NCI-H2171 treated with DMSO at 0.1 percent for 48 hours (cell line): ENCODE measurements at regions not wholly inside any gene's neighbourhood (a gene's known extent, or its start where the extent isn't known, plus 50 kb on each side); places are given as distances from the start of the nearest gene placed in this dataset.
"Not testable (repeated sequence)": the region's sequence is repeated elsewhere in the genome, so short reads cannot be mapped to it uniquely, and the experiment has no call there.

Experiments
- DNase-seq: peaks from one replicate; lab custom pipeline; 2025; lab: John Stamatoyannopoulos, UW

- no peak for DNase-seq
Observed at GRCh38 chr9:26667882-26668281, 224.7 kb downstream of the CAAP1 start.

GRCh38 chr9:26665666-26666065 is 226.9 kb downstream of the CAAP1 start:
- DNase-seq = no peak

- not testable (repeated sequence) for DNase-seq
Observed at GRCh38 chr9:26664087-26664773, 228.4 kb downstream of the CAAP1 start.

DNA sequence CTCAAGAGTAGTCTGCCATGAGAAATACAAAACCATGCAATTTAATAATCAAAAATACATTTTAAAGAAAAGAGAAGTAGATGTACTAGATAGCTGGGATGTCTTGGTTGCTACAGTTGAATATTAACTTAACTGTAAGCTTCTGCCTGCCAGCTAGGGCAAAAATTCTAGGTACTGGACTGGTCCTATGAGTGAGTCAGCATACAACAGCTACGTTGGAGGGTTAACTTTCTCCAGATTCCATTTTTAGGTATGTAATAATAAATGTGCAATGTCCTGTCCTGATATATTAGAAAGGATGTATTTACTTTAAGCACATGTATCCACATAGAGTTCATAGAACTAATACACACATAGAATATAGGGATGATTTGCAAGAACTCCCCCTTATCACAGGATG is 230.1 kb downstream of the CAAP1 start:
- DNase-seq = no peak

DNA sequence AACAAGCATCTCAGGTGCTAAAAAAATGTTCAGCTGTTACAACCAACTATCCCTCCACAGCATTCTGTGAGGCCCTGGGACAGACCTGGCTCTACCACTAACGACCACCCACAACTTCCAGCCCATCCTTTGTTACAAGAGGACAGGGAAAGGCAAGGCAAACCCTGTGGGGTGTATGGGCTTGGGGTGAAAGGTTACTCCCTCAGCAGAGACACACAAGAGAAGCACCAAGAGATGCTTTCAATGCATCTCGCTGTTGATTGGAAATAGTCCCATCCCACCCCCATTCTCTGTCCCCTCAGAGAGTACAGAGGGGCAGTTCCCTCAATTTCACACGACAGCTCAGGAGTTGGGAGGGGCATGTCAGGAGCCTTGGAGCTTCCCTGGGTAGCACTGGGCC is 234.1 kb downstream of the CAAP1 start:
- no peak for DNase-seq

DNA sequence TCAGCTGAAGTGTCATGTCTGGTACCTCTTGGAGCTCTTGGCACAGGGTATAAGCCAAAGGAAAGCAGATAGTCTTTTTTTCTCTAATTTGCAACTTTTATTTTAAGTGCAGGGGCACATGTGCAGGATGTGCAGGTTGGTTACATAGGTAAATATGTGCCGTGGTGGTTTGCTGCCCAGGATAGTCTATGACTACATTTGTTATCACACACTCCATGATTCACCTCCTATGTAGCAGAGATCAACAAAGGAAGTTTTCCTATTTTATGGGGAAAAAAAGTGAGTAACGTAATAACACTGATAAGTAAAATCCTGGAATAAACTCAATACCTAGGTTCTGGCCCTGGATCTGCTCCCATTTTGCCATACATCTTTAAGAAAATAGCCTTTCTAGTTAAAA is 234.6 kb downstream of the CAAP1 start:
- DNase-seq = no peak

DNA sequence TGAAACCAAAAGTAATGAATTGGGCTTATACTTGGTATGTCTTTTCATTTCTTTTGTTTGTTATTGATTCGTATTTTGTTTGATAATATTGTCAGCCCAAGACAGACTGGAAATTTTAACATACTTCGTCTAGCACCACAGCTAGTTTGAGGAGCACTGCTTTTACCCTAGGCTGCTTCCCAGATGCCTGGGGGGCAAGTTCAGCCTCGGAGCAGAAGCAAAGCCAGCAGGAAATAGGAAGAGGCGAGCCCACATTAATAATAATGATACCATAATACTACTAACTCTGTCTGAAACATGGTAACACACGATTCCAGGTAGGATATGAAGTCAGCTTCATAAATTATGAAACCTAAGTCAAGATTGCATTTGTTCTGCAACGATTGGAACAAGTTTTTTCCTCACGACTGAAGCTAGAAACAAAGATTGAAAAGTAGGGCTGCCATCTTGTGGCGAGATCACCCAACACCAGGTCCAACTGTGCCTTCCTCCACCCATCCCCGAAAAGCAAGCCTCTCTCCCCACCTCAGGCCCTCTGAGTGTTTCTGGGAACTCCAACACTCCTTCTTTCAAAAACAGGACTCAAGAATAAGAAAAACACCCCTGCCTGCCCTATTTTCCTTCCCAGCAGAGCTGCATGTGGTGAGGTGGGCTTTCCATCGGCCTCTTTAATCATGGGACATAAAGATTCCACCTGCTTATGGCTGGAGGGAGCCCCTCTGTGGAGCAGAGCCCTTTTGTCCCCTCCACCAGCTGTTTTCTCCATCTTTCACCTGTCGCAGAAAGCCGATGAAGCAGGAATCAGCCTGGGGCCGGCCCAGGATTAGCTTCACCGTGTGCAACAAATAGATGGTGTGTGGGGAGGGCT is 236.4 kb downstream of the CAAP1 start:
- DNase-seq = no peak

DNA sequence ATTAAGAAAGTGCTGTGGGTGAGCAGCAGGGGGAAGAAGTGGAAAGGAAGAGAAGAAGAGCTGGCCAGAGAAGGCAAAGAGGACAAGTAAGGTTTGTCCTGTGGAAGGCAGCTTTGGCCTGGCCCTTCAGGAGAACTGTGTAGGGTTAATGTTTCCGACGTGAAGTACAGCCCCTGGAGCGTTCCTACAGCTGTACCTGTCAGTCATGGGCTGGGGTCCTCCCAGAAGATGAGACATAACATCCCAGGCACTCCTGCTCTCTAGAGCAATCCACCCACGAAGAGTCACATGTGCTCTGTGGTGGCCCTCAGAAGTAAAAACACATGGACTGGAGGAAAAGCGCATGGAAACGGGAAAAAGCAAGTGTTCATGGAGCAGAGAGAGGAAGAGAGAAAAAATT is 237.4 kb downstream of the CAAP1 start:
- no peak for DNase-seq

DNA sequence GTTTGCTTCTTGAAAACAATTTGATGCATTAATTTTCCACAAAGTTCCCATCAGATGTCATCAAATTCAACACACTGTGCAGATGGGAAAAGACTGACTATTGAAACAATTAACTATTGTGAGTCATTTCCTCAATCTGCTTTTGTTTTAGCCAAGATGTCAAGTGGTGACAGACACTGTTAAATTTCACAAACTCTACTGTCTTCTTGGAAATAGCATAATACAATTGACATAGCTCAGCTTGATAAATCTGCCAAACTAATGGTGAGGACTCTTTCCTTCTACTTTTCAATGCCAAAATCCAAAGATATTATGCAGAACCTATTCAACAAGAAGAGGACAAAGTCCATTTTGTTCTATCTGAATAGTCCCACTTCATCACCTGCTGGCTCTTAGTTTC is 242.3 kb downstream of the CAAP1 start:
- DNase-seq = no peak

- DNase-seq = no peak
Observed at GRCh38 chr9:26643826-26644225, 248.8 kb downstream of the CAAP1 start.

- DNase-seq = no peak
Observed at GRCh38 chr9:26639761-26640160, 252.8 kb downstream of the CAAP1 start.

GRCh38 chr9:26637101-26637500 is 255.5 kb downstream of the CAAP1 start:
- DNase-seq = no peak

GRCh38 chr9:26613851-26614350 is 278.7 kb downstream of the CAAP1 start:
- not testable (repeated sequence) for DNase-seq

- DNase-seq = no peak
Observed at GRCh38 chr9:26612211-26612610, 280.4 kb downstream of the CAAP1 start.

DNA sequence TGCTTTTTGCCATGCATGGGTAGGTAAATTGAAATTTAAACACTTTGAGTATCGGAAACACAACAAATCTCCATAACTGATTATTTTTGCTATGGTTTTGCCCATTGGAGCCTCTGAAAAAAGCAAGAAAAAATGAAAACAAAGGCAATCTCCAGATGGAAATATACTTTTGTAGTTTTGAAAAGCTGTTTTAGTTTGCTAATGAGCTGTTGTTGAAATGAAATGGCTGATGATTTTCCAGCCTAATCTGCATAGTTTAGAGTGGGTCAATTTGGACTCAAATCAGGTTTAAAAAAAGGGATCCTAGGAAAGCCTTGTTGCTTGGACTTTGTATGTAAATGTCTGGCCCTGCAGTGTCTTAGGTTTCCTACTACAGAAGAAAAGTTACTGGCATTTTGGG is 285.8 kb downstream of the CAAP1 start:
- no peak for DNase-seq

DNA sequence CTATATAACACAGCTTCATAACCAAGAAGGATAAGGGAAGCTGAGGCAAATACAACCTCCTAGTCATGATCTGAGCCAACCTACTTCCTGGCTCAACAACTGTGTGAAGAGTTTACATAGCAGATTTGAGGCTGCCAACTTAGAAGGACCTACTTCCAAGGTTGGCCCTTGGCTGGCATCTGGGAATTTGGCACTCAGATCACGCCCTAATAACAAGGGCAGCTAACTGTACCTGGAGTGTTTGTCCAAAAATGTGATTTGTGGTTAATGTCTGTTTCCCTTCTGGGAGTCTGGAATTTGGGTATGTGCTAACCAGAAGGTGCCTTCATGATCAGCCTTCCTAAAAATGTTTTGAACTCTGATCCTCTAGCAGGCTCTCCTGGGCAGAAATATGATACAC is 287.2 kb downstream of the CAAP1 start:
- no peak for DNase-seq

DNA sequence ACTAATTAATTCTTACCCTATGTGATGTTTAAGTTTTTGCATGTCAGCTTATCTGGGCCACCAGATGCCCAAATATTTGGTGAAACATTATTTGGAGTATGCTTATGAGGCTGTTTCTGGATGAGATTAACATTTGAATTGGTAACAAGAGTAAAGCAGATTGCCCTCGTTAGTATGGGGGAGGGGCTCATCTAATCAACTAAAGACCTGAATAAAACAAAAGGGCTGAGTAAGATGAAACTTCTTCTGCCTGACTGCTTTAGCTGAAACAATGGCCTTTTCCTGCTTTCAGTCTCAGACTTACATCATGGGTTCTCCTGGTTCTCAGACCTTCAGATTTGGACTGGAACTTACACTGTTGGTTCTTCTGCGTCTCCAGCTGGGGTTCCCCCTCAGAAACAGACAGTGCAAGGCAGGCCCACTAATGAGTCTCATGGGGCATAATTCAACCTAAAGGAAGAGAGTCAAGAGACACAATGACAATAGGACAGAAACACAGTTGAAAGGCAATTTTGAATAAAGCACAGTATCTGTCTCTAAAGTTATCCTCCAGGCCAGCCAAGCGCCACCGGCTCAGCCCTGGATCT is 288.4 kb downstream of the CAAP1 start:
- no peak for DNase-seq

DNA sequence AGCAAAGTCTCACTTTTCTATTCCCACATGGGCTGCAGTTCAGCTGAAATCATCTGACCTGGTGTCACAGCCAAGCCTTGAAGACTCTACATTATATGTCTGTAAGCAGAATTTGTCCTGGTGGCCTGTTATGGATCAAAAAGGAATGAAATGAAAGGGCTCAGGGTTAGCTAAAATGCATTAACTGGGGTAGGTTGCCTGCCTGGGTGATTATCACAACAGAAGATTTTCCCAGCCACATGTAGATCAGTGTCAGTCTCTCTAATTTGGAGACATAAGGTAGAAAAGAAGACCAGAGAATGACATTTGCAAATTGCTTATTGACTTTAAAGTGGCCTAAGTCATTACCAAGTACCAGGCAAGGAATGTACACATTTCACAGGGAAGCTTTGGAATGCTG is 289.0 kb downstream of the CAAP1 start:
- no peak for DNase-seq

DNA sequence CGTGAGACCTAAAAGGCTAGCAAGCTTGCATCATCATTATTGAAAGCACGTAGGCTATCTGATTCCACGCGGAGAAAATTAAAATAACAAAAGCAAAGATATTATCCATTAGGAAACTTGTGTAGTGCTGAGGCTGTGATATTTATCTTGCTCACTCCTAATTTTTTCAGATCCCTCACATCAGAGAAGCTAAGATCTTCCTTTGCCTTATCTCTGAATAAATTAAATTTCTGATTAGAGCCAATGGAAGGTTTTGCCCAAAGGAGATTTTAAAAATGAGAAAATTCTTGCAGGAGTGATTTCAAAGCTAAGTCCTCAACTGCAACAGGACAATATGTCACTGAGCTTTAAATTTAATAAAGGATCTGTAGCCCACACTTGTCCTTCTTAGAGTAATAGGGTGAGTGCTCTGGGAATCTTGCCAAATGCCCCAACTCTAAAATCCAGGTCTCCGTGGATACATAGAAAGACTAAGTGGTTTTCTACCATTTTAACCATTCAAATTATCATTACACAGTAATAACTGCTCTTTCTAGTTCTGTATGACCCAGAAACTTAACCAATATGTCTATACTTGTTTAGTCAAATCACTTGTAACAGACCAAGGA is 295.0 kb downstream of the CAAP1 start:
- no peak for DNase-seq

DNA sequence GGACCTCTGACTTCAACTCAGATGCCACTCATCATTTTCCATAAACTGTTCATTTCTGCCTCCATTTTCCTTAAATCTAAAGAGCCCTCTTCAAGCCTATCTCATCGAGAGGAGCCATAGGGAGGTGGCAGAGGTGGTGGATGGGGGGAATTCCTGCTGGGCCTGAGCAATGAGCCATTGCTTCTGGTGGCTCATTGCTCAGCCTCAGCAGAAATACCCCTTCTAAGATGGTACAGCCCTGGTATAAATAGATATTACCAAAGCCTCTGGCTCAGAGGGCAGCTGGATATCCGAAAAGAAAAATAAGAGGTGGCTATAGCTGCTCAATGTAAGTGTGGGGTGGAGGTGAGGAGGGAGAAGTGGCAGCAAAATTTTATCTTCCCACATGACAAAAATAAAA is 313.5 kb downstream of the CAAP1 start:
- DNase-seq = no peak

GRCh38 chr9:26574898-26575440 is 317.6 kb downstream of the CAAP1 start:
- DNase-seq = no peak

DNA sequence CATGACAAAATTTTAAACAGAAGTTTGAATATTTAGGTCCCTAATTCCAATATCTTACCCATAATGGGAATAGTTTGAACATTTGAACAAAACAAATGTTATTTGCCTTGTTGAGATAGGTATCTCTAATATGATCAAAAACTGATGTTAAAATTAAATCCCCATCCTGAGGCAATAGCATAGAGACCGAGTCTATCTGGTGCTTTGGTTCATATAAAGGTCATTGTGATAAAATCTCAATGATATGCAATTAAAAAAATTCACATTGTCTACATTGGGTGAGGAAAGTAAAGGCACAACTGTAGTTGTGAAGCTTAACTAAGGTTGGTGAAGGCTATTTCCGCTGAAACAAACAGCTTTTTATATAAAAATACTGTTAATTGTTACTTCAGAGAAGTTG is 318.3 kb downstream of the CAAP1 start:
- DNase-seq = no peak
